A549 (cell line): ENCODE measurements at regions not wholly inside any gene's neighbourhood (a gene's known extent, or its start where the extent isn't known, plus 50 kb on each side); places are given as distances from the start of the nearest gene placed in this dataset.

Experiments
- BHLHE40 ChIP-seq: IDR thresholded peaks from 2 replicates; pipeline ENCODE4 v1.6.1; 2012; ENCODE audit warnings: low read depth, low read length, inconsistent platforms
- CBX8 ChIP-seq: fragments of 200-600 bp; sonication (generic); IDR thresholded peaks from 2 replicates; pipeline ENCODE4 v1.6.1; 2016
- CTCF ChIP-seq: fragments of >200 bp; sonication (Bioruptor Twin); formaldehyde crosslinking; IDR thresholded peaks from 3 replicates; pipeline ENCODE4 v1.5.1; 2016
- HDAC2 ChIP-seq: fragments of 200-600 bp; sonication (generic); IDR thresholded peaks from 2 replicates; pipeline ENCODE4 v1.6.1; 2016
- HMGXB4 ChIP-seq: fragments of 250-450 bp; sonication (Bioruptor Pico); IDR thresholded peaks from 2 replicates; pipeline ENCODE4 v1.5.0; 2021; ENCODE audit warnings: mild to moderate bottlenecking, moderate library complexity, borderline replicate concordance
- HOXB5 ChIP-seq: fragments of 250-450 bp; sonication (Bioruptor Pico); IDR thresholded peaks from 2 replicates; pipeline ENCODE4 v1.5.0; 2020; ENCODE audit warnings: mild to moderate bottlenecking, moderate library complexity
- MAZ ChIP-seq: fragments of 150-350 bp; IDR thresholded peaks from 2 replicates; pipeline ENCODE4 v1.6.1; 2014; ENCODE audit warnings: antibody characterized with exemption, low read depth, low read length, borderline replicate concordance
- POLR2A ChIP-seq: IDR thresholded peaks from 2 replicates; pipeline ENCODE4 v1.6.1; 2012; ENCODE audit warnings: mild to moderate bottlenecking, low read length
- RFX5 ChIP-seq: fragments of 450-650 bp; IDR thresholded peaks from 2 replicates; pipeline ENCODE4 v1.7.1; 2014; ENCODE audit warnings: antibody characterized with exemption, mild to moderate bottlenecking, moderate library complexity
- SREBF2 ChIP-seq: fragments of 450-650 bp; IDR thresholded peaks from 2 replicates; pipeline ENCODE4 v1.6.1; 2014; ENCODE audit warnings: mild to moderate bottlenecking, moderate library complexity

GRCh38 chr12:19689801-19690472, 250.6 kb downstream of the AEBP2 start:
- TF ChIP-seq CTCF (no peak), BHLHE40 (no peak), RFX5 (no peak), HDAC2 (no peak), HMGXB4 (CRISPR knock-in tag) (no peak), MAZ (no peak), POLR2A (no peak), SREBF2 (no peak), HOXB5 (CRISPR knock-in tag) (no peak), CBX8 (no peak)
